ENCODE measurements at regions not wholly inside any gene's neighbourhood (a gene's known extent, or its start where the extent isn't known, plus 50 kb on each side); places are given as distances from the start of the nearest gene placed in this dataset.
"Not testable (repeated sequence)": the region's sequence is repeated elsewhere in the genome, so short reads cannot be mapped to it uniquely, and the experiment has no call there.

DNA sequence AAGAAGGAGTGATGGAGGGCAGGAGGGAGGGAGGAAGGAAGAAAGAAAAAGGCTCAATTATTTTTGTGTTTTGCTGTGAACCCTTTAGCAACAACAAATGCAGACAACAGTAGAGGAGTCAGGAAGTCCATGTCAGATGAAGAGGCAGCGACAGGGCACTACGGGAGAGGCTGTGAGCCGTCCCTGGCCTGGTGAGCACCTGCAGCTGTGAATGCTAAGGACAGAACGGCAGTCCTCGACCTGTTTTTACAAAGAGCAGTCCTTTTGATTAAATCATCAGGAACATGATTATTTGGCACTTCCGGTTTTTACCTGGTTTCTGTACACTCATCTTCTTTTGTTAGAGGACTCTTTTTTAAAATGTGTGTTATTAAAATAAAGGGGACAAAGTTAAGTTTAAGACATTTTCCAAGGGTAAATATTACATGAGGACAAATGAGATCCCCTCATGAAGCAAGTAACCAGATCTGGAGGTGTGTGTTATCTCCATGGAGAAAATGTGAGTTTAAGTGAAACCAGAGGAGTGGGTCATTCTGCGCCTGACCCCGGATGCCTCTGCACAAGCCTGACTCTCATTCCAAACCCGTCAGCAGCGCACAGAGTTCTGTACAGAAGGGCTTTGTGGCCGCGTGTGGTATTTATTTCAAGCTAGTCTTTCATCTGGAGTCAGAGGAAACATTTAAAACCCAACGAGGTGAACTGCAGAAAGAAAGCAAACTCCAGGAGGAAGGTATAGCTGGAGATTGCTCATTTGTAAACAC, 492.5 kb downstream of the SOX11 start:
- intact Hi-C loops (cut with DNase I): no loop called here
- no peaks in the 10 kb centered on the region for H3K36me3 ChIP-seq

DNA sequence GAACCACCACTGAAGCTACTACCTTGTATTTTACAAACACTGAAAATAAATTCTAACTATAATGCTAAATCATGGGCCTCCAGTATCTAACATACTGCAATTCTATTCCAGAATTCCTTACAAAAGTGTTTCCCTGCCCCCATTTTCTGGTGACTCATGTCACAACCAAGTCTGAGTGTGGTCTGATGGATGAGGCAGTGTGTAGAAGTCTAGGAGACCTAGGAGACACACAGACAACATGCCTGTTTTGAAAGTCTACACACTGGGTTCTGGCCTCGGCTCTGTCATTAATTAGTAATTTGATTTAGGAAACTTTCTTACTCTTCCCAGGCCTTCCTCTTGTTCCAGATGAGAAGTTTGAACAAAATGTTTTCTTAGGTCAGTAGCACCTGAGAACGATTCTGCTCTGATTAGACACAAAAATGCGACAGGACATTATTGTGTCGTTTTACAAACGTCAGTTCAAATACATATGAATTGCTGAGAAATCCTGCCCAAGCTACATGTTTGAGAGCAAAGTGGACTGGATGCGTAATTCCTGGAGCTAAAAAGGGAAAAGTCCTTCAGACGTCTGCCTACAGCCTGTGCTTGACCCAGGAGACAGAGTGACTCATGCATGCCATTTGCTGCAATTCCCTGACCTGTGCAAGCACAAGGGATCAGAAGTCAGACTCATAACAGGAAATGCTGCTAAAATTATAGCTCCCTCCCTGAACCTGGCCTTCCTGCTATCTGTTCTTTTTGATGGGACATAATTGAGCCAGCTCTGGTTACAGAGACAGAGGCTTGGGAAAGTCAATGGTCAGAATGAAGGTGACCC, 494.4 kb downstream of the SOX11 start:
- DNase-seq (ENCODE audit: low spot score in 2 of 2): no peak
- intact Hi-C loops (cut with DNase I): no loop called here
- TF ChIP-seq, protein P1, sequence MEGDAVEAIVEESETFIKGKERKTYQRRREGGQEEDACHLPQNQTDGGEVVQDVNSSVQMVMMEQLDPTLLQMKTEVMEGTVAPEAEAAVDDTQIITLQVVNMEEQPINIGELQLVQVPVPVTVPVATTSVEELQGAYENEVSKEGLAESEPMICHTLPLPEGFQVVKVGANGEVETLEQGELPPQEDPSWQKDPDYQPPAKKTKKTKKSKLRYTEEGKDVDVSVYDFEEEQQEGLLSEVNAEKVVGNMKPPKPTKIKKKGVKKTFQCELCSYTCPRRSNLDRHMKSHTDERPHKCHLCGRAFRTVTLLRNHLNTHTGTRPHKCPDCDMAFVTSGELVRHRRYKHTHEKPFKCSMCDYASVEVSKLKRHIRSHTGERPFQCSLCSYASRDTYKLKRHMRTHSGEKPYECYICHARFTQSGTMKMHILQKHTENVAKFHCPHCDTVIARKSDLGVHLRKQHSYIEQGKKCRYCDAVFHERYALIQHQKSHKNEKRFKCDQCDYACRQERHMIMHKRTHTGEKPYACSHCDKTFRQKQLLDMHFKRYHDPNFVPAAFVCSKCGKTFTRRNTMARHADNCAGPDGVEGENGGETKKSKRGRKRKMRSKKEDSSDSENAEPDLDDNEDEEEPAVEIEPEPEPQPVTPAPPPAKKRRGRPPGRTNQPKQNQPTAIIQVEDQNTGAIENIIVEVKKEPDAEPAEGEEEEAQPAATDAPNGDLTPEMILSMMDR (IDR thresholded peaks at IDR 0.05): no peak
- no peaks in the 10 kb centered on the region for H3K27me3 ChIP-seq
- no peaks in the 10 kb centered on the region for H3K9me3 ChIP-seq
- H3K4me3 ChIP-seq: no peak overlapping the region
- peak overlapping the region in 1 of 2 donors; percentile 61 for H3K27ac ChIP-seq
- H3K4me1 ChIP-seq: no peaks in the 10 kb centered on the region
- no peaks in the 10 kb centered on the region for H3K36me3 ChIP-seq

More for the DNA sequence above, 492.5 kb downstream of the SOX11 start:
- TF ChIP-seq, protein P1 (IDR thresholded peaks at IDR 0.05): no peak
- Histone ChIP-seq H3K27me3 (no peaks in the 10 kb centered on the region), H3K4me3 (no peak overlapping the region), H3K4me1 (no peaks in the 10 kb centered on the region), H3K9me3 (no peaks in the 10 kb centered on the region), H3K27ac (no peak overlapping the region)
- DNase-seq (ENCODE audit: low spot score in 2 of 2): no peak

DNA sequence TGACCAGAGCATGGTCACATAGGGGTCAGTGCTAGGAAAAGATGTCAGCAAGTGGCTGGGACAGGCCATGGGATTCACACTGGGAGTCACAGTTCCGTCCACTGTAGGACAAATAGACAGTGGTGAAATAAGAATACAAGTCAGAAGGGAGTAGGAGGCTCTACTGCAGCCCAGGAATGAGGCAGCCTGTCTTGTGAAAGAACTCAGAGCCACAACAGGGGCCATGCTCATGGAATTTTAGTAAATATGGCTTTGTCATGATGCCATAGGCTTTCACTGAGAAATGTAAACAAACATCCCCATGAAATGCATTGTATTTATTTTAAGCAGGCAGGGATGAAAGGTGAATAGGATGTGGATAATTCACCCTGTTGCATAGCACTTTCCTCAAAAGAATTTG, 504.3 kb downstream of the SOX11 start:
- Histone ChIP-seq H3K4me1 (no peaks in the 10 kb centered on the region), H3K4me3 (no peak overlapping the region), H3K27ac (no peak overlapping the region), H3K36me3 (no peaks in the 10 kb centered on the region), H3K9me3 (no peaks in the 10 kb centered on the region), H3K27me3 (no peaks in the 10 kb centered on the region)
- intact Hi-C loops (cut with DNase I): no loop called here
- TF ChIP-seq, protein P1 (IDR thresholded peaks at IDR 0.05): no peak
- no peak for DNase-seq (ENCODE audit: low spot score in 2 of 2)

DNA sequence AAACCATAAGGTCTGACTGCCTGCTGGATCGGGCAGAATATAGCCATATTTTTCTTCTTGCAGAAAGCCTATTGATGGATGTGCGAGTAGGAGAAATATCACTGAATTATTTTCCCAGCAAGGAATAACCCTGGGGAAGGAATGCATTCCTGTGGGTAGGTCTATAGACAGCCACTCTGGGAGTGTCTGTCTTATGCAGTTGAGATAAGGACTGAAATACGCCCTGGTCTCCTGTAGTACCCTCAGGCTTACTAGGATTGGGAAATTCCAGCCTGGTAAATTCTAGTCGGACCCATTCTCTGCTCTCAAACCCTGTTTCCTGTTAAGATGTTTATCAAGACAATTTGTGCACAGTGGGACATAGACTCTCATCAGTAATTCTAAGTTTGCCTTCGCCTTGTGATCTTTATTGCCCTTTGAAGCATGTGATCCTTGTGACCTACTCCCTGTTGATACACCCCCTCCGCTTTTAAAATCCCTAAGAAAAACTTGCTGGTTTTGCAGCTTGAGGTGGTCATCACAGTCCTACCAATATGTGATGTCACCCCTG, 506.3 kb downstream of the SOX11 start:
- not testable (repeated sequence) for DNase-seq (ENCODE audit: low spot score in 2 of 2)

DNA sequence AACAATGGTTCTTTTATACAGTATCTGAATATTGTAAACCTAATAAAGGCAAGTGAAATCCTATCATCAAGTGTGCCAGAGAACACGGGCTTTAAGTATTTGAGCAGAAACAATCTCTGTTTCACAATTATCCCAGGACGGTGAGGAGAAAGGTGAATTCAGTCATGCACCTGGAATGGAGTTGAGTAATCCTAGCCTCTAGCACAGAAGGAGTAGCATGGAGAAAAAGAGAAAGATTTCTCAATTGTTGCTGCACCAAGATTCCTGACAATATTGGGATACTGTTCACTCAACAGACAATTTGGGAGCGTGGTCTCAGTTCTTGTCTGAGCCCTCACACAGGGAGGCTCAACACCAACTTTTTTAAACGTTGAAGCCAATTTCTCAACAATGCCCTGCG, 510.6 kb downstream of the SOX11 start:
- DNase-seq (ENCODE audit: low spot score in 2 of 2): no peak
- Histone ChIP-seq H3K27me3 (no peaks in the 10 kb centered on the region), H3K4me1 (no peaks in the 10 kb centered on the region), H3K27ac (no peak overlapping the region), H3K9me3 (no peaks in the 10 kb centered on the region), H3K4me3 (no peak overlapping the region), H3K36me3 (no peaks in the 10 kb centered on the region)
- intact Hi-C loops (cut with DNase I): no loop called here
- TF ChIP-seq, protein P1 (IDR thresholded peaks at IDR 0.05): no peak

More for the DNA sequence above, 506.3 kb downstream of the SOX11 start:
- H3K27ac ChIP-seq; intact Hi-C loops (cut with DNase I); H3K36me3 ChIP-seq; H3K27me3 ChIP-seq; H3K4me1 ChIP-seq; H3K4me3 ChIP-seq; H3K9me3 ChIP-seq: not testable (repeated sequence)
